HG03280 (cell line): ENCODE measurements at regions not wholly inside any gene's neighbourhood (a gene's known extent, or its start where the extent isn't known, plus 50 kb on each side); places are given as distances from the start of the nearest gene placed in this dataset.
"Not testable (repeated sequence)": the region's sequence is repeated elsewhere in the genome, so short reads cannot be mapped to it uniquely, and the experiment has no call there.

Source experiments
- ATAC-seq: cut with Tn5 transposase; IDR thresholded peaks from one replicate; pipeline ENCODE4 v1.9.1; 2021; ENCODE audit warnings: mild to moderate bottlenecking, moderate library complexity; ENCODE audit not compliant: unreplicated experiment

DNA sequence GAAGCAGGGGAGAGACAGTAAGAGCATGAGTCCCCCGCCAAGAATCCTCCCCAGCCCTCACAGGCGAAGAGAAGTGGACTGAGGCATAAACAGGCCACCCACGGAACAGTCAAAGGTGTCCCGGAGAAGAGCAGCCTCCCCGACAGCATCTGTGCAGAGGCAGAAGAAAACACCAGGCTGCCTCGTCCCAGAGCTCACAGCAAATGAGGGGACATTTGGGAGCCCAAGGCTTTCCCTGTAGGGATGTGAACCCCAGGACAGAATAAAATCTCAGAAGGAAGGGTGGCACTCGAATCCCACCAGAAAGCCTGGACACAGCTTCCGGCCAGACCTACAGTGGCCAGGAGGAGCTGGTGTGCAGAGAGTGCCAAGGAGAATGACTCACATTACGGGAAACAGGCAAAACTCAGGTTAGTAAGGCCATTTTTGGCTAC is 90.4 kb downstream of the DLL1 start:
- ATAC-seq, result no peak

DNA sequence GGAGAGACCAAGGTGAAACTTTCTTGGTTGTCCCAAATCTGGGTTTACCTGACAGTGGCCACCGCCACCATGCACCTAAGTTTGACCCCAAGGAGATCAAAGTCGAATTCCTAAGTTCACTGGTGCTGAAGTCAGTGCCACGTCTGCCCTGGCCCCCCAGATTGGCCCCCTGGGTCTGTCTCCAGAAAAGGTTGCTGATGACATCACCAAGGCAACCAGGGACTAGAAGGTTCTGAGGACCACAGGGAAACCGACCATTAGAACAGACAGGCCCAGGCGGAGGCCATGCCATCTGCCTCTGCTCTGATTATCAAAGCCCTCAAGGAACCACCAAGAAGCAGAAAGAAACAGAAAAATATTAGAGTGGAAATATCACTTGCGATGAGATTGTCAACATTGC is 91.2 kb downstream of the DLL1 start:
- no peak for ATAC-seq

DNA sequence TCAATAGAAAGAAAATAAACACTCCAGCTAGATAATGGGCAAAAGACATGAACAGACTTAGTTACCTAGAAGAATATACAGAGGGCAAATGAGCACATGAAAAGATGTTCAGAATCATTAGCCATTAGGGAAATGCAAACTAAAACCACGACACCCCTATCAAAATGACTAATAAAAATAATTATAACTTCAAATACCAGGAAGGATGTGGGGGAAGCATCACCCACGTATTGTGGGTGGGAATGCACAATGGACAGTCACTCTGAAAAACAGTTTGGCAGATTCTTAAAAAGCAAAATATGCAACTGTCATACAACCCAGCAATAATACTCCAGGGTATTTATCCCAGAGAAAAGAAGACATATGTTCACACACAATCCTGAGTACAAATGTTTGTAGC is 92.6 kb downstream of the DLL1 start:
- no peak for ATAC-seq

DNA sequence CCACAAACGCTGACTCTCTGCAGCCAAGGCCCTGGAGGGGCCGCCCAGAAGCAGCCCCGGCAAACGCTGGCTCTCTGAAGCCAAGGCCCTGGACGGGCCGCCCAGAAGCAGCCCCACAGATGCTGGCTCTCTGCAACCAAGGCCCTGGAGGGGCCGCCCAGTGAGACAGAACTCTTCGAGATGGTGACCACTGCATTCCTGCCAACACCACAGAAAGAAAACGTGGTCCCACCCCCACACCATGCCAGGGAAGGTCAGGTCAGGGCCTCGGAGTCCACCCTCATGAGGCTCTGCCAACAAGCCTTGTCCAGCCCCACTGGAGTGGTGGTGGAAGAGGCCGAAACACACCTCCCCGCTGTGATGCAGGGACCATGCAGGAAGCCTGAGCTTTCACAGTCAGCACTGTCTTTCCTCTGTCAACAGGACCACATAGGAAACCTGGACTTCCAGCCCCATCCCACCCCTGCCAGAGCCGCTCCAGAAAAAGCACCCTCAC is 97.5 kb downstream of the DLL1 start:
- no peak for ATAC-seq

DNA sequence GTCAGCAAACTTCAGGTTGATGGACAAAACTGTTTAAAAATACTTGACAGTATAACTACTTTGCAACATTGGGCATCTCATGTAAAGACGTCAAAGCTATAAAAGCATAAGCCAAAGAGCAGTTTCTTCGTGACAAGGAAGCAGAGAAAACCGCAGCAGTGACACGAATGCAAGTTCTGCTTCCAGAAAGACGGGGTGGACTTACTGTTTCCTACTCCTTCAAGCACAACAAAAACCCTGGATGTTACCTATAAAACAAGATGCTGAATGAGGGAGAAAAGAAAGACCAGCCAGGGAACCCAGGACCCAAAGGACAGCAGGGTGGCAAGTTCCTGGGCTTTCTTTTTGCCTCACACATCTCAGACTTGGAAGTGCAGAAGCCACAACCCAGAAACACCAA is 98.0 kb downstream of the DLL1 start:
- ATAC-seq, result no peak

DNA sequence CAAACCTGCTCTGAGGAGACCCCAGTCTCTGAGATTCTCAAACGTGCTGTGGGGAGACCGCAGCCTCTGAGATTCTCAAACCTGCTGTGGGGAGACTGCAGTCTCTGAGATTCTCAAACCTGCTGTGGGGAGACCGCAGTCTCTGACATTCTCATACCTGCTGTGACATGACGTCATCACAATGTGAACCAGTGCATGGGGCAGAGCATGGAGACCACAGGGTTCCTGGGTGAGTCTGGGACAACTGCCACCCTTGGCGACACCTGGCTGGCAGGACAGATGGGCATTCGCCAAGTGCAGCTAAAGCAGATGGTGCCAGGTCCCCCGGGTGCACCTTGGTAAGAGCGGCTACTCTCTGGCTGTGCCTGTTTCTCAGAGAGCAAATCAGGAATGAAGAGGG is 98.8 kb downstream of the DLL1 start:
- ATAC-seq, result not testable (repeated sequence)

DNA sequence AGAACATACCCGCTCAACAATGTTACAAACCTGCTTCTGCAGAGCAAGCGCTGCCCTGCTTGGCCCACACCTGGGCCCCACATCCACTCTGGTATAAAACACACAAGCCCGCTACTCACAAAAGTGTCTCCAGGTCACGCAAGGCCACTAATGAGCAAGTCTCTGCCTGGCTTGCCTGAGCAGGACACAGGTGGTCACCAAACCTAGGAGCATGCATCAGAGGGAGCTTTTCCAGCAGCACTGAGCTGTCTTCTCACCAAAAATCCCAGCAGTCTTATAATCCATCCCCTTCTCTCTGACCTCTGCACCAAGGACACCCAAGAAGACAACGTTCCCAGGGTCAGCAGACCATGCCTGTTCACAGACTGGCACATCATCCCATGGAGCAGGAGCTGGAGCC is 100.8 kb downstream of the DLL1 start:
- ATAC-seq, result no peak

DNA sequence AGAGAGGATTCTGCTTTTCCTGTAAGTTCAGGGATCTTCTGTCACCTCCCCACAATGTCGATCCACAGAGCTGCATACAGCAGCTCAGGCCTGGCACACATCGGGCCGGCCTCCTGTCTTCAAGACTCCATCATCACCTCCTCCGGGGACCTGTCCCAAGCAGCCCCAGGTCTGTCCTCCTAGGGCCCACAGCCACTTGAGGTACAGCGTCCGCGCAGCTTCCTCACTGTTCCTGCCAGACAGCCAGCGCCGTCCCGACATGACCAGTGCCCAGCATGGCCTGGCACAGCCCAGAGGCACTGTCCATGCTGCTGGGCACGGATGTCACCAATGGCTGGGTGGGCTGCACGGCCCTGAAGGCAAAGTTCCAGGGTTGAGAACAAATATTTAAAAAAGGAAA is 101.6 kb downstream of the DLL1 start:
- no peak for ATAC-seq

DNA sequence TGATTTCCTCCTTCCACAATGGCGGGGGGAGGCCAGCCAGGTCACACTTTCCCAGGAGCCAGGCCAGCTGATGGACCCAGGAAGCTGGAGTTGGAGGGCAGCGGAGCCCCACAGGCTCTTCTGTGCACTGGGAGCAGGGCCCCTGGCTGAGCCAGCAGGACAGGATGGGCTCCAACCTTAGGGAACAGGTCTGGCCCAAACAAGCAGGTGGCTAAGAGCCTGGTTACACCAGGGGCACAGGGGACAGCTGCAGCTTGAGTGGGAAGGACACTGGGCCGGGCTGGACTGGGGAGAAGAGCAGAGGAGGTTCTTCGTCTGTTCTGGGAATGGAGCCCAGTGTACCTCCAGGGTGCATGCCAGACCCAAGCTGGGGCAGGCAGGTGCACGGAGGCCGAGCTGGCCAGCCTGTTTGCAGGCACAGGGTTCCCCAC is 102.3 kb downstream of the DLL1 start:
- no peak for ATAC-seq

DNA sequence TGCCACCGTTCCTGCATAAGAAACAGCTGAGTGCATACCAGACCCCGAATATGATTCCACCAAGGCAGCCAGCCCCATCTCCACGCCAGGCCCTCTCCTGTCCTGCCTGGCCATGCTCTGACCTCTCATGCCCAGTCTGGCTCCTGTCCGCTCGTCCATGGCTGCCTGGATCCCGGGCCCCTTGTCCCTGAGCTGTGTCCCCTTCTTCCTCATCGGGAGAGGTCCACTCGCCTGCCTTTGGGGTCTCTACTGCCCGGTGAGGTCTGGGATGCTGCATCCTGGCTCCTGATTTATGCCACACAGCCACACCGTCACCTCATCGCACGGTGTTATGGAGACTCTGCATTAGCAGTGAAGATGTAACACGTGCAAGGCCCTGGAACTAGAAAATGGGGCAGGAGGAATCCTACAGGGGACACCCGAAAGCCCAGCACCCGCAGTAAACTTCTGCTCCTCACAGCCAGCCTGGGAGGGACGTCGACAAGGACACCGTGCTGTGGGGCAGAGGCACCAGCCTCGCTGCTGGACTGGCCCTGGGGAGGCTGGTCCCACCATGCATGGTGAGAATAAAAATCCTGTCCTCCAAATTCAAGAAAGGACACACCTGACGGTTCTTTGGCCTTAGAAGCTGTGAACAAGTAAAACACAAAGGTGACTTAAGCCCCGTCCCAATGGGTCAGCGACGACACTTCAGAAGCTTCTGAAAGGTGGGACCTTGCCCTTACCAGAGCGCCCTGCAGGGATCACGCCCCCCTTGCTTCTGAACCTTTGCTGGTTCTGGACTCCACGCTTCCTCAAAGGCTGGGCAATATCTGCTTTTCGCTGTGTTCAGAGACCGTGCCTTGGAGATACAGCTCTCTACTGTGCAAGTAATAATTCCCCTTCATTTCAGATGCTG is 103.0 kb downstream of the DLL1 start:
- ATAC-seq, result no peak

DNA sequence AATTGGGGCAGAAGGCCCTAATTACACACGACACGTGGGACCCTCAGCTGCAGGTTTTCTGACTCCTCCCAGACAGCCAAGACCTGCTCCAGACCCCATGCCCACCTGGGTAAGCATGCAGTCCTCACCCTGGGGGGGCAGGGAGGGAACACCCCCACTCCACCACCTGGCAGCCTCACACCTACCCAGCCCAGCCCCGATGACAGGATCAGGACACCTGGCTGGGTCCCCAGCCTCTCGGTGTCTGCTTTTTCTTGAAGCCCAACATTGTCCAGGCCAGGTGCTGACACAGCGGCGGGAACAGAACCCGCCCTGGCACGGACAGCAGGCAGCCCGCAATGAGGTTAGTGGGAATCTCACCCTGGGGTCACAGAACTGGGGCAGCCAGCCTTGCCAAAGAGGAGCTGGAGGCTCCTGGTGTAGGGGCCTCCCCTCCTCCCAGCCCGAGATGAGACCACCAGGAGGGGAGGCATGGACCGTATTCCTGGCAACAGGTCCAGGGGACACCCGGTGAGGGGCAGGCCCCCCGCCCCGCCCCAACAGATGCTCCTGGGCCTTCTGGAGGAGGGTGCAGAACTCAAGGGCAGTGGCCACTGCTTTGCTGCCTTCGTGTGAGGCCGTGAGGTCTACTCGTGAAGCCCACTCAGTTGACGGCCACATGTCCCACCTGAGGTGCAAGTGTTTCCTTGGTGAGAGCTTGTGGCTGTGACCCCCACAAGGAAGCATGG is 103.8 kb downstream of the DLL1 start:
- ATAC-seq, result no peak

DNA sequence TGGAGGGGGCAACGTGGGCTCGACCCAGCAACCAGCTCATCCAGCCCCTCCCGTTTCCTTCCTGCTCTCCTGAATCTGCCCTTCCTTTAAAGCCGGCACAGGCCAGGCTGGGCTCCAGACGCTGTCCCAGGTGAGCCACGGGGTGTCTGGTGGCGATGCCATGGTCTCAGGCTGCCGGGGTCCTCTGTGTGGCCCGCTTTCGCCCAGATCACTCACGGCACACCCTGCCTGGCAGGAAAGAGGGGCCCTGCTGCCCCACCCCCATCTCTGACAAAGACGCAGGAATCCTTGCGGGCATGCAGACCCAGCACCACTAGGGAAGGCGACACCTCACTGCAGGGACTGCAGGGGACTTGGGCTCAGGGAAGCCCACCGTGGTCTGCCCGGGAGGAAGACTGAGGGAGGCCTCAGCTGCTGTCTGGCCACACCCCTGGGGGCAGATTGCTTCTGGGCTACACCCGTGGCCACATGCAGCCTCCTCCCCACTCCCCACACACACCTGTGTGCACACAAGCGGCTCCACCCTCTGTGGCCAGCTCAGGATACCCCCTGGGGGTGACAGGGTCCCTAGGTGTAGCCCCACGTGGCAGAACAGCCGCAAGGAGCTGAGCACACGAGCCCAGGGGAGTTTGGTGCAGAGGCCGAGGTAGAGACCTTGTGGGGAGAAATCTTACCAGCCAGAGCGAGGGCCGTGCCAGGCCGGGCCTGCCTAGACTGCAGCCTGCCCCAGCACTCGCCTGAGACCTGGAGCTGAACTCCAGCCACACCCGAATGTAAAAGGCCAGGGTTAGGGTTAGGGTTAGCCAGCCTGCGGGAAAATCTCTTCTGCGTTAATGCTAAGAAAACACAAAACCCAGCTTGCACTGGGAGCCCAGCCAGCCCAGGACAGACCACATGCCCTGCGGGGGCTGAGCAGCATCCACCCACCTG is 104.6 kb downstream of the DLL1 start:
- no peak for ATAC-seq

DNA sequence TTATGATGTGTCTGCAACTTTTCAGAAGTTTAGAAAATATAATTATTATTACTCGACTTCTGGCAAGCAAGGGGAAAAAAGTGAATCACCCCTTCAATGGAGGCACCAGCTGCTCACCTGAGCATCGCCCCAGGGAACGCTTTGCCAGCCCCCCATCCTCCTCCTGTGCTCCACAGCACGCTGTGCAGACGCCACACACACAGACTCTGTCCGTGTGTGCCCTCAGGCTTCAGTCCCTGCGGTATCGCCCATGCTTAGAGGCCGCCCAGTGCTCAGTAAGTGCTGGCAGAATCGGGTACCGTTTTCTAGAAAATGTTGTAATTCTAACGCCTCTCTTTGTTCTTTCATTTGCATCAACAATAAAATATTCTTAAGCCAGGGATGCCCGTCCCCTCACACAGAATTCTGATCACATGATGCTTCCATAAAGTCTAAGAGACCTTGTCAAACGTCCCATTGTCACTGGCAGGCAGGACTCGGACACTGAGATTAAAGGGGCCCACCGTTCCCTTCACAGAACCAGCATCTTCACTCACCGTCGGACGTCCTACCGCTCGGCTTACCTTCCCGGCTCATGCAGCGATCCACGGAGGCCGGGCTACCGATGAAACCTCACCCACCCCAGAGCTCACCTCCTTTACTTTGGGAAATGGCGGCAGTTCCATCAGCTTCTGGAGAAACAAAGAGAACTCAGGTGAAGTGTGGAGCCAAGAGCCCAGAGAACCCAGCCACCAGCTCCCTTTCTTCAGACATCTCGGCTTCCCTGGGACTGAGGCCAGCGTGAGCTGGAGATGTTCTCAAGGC is 105.5 kb downstream of the DLL1 start:
- no peak for ATAC-seq

DNA sequence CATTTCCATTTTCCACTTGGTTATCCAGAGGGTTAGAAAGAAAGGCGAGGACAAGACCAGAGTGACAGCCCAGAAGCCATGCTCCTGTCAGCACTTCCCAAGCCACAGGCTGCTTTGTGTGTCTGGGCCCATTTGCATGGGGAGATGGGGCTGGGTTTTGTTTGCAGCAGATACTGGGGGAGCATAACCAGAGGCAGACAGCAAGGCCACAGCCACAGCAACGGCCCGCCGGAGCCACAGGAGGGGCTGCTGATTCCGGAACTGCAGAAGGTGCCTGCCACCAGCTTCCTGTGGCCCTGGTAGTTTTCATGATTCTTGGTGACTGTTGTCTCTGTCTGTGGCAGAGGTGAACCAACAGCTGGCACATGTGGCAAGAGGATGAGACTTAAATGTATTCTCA is 106.6 kb downstream of the DLL1 start:
- no peak for ATAC-seq

DNA sequence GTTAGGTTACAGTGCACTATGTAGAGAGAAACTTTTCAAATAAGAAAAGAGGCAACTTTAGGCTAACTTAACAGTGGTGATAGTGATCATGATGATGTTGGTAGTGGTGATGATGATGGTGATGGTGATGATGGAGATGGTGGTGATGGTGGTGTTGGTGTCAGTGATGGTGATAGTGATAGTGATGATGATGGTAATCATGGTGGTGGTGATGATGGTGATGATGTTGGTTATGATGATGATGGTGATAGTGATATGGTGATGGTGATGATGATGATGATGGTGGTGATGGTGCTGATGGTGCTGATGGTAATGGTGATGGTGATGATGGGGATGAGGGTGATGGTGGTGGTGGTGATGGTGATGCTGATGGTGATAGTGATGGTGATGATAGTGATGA is 107.4 kb downstream of the DLL1 start:
- no peak for ATAC-seq

DNA sequence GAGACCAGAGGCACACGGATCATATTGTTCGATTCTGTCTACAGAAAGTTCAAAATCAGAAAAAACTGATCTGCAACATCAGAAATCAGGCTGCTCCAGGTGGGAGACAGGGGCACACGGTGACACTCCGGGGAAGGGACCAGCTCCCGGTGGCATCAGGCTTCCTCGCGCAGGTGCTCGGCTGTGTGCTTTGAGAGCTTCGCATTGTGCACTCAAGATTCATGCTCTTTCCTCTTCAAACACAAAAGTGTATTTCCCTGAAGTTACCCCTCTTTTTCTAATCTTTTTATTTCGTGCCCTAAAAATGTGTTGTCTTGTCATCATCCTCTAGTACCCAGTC is 108.1 kb downstream of the DLL1 start:
- no peak for ATAC-seq

DNA sequence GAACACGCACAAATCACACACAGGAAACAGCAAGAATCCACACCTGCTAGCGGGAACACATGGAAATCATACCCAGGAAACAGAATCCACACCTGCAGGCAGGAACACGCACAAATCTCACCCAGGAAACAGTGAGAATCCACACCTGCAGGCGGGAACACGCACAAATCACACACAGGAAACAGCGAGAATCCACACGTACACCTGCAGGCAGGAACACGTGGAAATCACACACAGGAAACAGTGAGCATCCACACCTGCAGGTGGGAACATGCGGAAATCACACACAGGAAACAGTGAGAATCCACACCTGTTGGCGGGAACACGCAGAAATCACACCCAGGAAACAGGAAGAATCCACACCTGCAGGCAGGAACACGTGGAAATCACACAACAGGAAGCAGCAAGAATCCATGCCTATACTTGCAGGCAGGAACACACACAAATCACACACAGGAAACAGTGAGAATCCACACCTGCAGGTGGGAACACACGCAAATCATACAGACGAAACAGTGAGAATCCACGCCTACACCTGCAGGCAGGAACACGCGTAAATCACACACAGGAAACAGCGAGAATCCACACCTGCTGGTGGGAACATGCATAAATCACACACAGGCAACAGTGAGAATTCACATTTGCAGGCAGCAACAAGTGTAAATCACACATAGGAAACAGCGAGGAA is 108.6 kb downstream of the DLL1 start:
- ATAC-seq, result no peak

DNA sequence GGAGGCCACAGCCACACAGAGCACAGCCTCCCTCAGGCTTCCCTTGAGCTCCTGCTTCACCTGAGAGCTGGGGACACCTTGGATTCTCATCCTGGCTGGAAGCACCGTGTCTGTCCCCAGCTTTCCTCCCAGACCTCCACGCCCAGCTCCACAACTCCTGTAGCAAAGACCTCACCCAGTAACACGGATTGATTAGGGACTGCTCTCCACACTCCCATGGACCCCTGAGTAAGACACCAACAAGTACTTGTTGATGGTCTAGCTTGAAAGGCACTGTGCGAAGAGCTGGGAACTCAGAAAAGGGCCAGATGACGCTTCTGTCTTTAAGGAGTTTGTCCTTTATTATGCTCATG is 109.6 kb downstream of the DLL1 start:
- ATAC-seq, result no peak

DNA sequence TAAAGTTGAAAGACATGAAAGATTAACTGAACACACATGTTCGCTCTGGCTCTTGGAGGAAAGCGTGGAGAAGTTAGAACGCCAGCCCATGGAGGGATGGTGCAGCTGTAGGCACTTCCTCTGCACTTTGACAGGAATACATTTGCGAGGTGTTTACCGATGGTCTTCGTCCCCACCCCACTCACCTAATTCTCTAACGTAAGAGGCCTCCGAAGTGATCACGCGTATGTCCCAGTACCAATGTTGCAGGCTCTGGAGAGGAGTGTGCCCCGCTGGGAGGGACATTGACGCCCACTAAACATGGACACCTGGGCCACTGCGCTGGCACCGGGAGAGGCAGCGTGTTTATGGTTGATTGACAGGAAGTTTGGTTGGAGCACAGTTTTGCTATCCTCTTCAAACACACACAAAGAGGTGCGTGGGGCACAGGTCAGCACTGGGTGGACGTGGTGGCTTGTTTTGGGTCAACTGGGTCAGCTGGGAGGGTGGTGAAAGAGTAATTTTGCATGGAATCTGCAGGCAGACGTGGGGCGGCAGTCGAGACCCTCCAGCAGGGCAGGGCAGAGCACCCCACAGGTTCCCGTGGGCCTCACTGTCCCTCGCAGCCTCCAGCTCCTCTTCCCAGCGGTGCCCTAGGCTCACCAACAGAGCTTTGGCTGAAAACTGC is 110.1 kb downstream of the DLL1 start:
- ATAC-seq, result no peak
